GM21786 (cell line): ENCODE measurements at regions not wholly inside any gene's neighbourhood (a gene's known extent, or its start where the extent isn't known, plus 50 kb on each side); places are given as distances from the start of the nearest gene placed in this dataset.
A peak's percentile ranks its signal among the peaks of the same experiment; 100 is the strongest.

Experiments used
- ATAC-seq: cut with Tn5 transposase; IDR thresholded peaks from one replicate; pipeline ENCODE4 v1.9.1; 2021; ENCODE audit not compliant: unreplicated experiment

DNA sequence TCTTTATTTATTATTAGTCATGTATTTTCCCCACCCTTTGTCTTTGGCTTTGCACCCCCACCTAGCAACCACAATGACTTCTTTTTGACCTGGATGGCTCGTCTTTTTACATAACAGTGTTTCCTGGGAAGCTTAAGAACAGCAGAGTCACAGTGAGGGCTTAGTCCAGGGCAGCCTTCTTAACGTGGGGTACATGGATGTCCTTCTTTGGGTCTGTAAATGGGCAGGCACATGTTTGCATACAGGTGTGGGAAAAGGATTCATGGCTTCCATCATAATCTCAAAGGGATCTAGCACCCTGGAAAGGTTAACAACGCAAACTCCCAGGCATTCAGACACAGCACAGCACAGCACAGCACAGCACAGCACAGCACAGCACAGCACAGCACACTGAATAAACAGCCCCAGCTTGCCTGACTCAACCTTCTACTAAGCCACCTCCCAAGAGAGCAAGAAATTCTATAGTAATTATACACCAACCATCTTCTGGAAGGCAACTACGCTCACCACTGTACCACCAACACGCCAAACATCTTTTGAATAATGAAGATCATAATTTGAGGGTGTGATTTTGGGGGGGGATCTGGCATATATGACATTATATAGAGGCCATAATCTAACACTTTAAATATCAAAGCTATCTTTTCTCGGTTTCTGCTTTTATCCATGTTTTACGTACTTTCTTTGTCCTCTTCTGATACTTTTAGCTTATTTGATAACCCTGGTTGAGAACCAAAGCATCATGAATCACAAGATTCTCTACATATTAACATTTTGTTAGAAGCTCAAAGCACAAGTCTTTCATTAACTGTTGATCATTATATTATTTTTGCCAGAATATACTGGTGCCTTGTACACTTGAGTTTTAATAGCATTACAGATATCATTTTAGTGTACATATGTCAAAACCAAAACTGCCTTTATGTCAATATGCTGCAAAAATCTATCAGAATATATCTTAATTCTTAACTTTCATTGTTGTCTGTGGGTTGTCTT lies 177.2 kb upstream of the KLF14 start:
- ATAC-seq, result no peak

DNA sequence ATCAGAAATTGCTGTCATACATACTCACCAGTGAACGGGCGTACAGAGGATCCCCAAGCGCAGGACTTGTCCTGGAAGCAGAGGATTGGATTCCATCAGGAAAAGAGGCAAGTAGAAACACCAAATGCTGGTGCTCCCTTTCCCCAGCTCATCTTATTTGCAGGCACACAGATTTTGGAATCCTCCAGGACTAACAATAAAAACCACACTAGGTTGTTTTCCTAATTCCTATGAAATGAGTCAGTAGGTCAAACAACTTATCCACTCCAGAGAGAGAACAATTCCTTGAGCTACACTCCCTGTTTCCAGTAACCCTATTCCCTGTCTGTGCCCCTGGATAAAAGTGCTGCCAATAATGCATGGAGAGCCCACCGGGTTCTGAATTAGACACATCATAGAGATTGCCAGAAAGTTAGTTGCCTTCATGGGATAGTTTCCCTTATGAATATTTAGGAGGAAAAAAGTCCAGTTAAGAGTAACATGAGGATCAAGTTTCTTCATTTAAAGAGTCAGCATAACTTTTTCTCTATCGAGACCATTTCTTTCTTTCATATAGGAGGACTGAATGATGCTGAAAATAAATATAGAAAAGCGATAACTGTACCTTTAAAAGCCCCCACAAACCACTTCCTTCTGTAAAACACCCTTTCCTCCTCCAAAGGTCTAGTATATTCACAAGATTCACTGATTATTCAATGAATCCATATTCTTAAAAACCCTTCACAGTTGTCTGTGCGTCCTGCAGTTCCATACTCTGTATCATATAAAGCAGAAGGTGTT lies 178.3 kb upstream of the KLF14 start:
- ATAC-seq, result no peak

DNA sequence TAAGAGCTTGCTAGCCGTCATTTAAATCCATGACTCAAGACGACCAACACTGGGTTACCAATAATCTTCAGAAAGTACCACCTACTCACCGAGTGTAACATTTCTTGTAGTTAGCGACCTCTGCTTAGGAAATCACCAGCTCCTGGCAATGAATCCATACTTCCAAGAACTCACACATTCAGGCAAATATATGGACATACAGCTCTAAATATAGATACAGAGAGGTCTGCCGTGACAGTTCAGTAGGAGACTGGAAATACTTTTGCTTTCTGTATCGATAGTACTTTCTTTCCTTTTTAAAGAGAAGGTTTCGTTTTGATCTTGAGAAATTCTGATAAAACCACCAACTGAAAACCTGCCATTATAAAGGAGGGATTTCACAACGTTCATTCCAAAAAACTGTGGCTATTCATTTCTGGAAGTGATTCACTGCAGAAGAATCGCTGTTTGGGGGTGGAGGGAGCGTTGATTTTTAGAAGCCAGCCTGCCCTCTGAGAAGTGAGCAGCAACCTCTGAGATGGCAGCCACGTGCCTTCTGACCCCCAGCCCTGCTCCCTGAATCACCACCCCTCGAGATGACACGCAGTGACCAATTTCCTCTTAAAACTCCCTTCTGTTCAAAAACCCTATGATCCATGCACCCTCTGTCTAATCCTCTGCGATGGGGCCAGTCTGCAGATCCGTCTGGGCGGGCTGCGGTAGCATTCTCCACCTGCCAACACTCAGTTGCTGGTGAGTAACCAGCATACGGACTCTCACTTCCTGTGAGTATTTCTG lies 179.0 kb upstream of the KLF14 start:
- peak; percentile 91 for ATAC-seq

DNA sequence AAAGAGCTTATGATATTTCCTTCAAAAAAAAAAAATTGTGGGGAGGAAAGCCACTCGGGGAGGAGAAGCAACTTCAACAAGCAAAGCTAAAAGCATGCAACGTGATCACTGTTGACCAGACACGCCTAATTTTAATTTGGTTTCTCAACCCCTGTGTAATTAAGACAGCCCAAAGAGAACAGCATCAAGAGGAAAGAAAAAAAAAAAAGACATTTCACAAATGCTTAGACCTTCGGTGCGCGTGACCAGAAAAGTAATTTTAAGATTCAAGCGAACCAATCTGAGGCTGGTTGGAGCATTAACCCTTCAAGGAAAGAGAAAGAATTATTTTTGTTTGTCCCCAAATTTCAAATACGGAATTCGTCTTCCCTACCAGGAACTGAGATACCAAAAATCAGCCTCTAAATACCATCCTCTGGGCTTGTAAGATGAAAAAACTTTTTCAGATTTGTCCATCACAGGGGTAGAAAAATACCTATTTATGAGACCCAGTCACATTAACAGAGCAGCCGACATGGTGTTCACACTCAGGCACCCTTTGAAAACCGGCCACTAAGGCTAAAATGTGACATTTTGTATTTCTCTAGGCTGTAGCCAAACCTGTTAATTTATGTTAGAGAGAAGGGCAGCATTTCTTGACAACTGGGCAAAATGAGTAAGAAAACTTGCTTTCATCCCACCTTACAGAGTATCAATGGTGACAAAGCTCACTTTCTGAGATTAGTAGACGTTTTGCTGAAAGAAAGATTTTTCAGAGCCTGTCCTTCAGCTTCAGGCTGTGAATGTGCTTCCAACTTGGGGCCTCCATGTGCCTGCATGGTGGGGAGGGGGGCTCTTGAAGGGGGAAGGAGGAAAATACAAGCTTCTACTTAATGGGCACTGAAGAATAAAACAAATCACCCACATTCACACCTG lies 179.9 kb upstream of the KLF14 start:
- ATAC-seq, result no peak

DNA sequence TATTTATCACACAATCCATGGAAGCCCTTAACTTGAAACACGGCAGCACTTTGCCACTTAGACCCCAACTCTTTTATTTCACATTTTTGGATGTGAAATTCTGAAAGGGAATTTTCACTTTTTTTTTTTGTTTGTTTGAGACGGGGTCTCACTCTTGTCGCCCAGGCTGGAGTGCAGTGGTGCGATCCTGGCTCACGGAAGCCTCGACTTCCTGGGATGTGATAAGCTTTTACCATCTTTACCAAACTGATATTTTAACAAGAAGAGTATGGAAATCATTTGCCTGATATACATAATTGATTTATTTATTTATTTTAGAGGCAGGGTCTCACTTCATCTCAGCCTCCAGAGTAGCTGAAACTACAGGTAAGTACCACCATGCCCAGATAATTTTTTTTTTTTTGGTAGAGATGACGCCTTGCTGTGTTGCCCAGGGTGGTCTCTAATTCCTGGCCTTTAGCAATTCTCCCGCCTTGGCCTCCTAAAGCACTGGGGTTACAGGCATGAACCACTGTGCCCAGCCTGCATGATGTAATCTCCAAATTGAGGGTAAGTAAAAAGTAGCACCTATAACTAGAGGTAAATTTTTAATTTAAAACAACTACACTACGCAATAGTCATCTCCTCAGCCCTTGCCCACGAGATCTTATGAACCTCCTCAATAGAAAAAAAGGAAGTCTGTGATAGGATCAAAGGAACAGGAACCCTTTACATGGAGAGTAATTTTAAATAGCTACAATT lies 180.7 kb upstream of the KLF14 start:
- no peak for ATAC-seq

DNA sequence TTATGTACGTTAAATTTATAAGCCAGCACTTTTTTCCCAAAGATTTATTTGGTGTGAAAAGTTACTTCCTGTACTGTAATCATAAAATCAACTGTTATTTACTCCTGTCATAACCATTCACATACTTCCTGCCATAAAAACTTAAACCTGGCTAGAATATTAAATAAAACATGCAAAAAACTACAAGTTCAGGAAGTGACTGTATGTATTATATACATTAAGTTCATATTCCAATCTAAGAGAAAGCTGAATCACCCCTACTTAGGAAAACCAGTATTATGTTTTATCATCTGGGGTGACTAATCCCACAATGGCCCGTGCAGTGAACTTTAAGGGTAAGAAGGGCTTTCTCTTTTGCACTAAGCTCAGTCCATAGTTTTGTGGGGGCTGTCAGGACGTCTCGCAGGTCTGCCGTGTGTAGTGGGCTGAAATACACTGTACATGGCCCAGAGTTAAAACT lies 183.7 kb upstream of the KLF14 start:
- ATAC-seq, result no peak

DNA sequence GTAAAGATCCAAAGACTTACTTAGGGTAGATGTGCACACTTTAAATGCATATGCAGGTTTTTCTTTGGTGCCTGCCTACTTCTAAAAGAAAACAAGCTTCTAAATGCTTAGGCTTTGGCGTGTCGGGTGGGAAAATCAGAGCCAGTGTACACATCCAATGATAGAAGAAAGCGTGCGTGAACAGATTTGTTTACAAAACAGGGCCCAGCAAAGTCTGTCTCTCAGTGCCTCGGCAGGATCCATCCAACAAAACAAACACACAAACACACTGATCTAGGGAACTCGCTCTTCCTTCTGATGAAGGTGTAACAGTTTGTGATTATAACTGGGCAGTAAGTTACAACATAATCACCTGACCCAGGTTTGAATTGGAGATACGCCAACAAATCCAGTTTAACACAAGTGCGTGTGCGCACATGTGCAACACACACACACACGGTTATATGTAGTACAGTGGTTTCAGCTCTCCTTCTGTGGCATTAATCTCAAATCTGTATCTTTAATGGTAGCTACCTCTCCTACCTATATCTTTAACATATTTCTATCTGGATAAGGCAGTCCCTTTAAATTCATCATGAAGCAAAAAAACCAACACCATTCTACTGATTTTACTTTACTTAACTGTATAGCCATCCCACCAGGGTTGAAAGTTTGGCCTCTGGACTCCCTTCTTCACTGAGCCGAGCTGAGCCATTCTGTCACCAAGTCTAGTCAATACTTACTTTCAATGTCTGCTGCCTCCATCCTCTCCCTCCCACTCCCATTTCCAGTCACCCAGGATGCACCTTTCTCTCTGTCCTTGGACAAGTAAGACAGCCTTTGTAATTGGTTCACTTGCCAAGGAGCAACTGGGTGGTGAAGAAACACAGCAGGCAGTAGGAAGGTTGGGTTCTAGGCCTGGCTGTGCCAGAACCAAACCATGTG lies 184.4 kb upstream of the KLF14 start:
- ATAC-seq, result no peak

DNA sequence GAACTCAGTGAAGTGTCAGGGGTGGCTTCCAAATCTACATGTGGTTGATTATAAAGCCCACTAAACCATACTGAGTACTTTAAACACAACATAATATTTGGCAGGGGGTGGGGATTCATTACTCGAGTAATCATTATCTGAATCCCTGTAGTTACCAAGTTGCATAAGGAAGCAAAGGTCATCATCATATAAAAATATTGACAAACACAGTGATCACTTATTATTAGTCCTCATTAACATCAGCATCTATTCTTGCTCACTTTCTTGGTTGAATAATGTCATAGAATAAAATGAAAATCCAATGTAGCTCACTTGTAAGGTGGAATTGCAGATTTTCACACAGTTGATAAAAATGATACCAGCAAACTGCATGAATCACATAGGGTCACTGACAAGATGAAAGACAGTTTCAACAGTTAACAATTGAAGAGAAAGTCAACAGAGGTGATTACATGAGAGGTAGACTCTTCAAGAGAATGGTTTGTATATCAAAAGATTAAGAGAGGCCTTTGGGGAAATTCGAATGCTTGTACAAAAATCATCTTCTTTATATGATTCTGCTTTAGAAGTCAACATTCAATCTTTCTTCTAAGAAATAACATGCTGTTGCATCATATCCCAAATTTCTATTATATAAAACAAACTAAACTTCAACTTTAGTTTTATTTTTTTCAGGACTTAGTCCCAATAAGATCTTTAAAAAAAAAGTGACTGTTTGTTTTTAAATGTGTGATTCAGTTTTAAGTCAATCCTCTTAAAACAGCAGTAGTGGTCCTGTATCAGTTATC lies 185.5 kb upstream of the KLF14 start:
- no peak for ATAC-seq

DNA sequence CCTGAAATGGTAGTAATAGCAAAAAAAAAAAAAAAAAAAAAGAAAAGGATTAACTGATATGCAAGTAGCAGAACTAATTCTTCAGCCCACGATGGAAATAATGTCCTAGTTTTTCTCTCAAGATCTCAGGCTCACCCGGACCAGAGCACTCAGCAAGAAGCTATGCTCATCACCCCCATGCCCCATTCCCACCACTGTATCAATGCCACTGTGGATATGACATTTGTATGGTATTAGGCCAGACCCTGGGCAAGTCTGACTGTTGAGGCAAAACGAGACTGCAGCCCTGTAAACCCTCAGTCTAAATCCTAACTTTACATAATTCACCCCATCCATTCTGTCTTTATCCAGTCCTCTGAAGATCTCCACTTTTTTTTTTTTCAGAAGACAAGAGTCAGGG lies 186.1 kb upstream of the KLF14 start:
- ATAC-seq, result no peak

DNA sequence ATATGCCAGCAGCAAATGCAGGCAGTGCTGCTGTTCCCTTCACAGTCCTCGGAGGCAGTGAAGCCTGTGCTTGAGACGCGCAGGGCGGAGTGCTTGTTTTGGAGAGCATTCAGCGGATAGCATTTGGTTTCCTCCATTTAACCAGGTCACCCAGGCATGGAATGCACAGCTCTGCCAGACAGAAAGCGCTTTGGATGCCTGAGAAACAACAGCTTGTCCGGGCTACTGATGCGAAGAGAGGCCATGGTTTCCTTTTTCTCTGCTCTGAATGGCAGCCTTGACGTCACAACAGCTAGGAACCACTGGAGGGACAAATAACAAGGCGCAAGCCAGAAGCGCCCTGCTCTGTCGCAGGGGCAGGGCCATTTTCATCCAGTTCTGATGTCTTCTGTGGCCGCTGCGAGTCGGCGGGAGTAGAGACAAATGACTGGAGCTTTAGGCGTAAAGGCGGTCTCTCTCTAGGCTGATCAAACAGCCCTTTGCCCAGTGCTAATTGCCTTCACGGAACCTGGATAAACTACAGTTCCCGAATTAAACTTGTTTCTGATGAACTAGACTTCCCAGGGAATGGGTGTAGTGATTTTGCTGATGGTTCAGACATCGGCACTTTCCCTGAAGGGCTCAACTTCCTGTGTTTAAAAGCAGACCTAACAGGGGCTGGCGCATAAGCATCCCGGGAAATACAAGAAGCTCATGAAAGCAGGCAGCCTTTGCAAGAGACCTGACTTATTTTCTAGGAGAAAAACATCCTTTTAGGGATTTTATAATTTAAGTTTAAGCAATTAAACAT lies 187.6 kb upstream of the KLF14 start:
- ATAC-seq, result no peak

DNA sequence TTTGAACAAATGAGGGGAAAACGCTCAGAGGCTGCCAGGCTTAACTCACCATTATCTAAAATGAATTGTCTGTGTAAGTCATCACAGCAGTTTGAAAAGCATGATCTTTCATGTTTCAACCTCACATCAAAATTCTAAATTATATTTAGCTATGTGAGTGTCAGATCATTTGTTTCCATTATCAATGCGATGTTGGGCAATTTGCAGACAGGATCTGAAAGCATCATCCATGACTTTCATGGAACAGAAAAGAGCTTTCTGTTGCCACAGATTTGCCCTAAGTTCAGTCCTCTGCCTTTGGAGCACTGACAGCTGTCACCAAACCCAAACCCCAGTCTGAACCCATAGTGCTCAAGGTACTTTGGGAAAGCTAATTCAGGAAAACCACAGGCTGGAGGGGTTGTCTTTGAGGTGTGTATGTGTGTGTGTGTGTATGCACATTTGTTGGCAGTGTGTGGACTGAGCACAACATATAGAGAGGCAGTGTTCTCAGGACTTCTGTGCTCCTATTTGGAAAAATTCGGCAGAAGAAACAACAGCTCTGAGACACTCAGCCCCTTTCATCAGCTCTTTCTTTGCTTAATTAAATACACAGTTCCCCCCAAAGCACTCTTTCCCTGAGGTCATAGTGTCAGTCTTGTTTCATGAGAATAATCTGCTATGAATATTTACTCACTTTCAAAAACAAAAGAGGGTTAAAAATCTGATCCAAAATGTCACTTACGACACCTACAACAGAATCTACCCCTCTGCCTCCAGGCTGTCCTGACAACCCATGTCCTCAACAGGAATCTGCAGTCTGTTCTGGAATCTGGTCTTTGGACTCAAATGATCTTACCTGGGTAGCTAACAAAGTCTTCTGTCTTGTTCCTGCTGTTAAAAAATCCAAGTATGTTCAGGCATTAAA lies 188.5 kb upstream of the KLF14 start:
- ATAC-seq, result no peak

DNA sequence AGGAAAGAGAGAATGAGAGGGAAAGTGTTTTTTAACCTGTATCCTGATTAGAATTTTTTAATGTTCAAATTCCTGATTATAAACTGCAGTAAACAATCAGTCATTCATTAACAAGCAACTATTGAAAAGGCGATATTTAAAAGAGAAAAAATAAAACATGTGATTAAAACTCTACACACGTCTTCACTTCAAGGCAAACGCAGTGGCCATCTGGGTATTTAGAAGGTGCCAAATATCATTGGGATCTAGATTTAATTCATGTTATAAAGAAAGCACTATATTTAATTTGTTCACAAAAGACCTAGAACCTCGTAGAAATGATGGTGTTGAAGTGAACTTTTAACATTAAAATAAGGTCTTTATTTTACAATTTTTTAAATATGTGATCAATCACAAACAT lies 189.4 kb upstream of the KLF14 start:
- ATAC-seq, result no peak

DNA sequence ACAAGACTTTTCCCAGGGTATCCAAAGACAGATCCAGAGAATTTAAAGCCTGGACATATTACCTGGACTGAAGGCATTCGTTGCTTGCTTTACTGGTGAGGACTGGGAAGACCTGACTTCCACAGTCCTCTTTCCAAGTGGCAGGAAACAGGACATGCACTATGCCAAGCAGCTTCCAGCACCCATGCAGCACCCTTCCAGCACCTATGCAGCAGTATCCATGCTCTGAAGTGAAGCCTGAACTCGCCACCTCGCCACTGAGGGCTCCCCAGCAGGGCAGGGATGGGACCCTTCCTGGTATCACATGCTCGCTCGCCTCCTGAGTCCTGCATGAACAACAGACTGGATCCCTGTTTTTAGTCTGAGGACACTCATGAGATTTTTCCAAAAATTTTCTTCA lies 189.9 kb upstream of the KLF14 start:
- ATAC-seq, result no peak

DNA sequence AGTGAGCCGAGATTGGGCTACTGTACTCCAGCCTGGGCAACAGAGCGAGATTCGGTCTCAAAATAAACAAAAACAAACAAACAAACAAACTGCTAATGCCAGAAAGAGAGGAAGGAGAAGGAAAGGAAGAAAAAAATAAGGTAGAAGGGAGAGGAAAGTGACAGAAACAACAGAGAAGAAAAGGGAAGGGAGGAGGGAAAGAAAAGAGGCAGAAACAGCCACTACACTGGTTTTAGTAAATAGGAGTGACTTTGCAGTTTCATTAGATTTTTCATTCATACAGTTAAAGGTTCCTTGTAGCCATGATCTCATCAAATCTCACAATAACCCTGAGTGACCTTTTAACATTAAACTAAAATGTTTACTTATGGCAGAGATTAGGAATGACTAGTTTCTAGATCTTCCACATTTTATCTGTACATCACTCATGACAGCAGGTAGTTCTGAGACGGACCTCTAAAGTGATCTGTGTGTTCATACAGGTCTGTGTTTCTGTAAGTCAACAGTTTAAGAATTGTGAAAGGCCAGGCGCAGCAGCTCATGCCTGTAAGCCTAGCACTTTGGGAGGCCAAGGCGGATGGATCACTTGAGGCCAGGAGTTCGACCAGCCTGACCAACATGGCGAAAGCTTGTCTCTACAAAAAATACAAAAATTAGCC lies 191.3 kb upstream of the KLF14 start:
- ATAC-seq, result no peak

DNA sequence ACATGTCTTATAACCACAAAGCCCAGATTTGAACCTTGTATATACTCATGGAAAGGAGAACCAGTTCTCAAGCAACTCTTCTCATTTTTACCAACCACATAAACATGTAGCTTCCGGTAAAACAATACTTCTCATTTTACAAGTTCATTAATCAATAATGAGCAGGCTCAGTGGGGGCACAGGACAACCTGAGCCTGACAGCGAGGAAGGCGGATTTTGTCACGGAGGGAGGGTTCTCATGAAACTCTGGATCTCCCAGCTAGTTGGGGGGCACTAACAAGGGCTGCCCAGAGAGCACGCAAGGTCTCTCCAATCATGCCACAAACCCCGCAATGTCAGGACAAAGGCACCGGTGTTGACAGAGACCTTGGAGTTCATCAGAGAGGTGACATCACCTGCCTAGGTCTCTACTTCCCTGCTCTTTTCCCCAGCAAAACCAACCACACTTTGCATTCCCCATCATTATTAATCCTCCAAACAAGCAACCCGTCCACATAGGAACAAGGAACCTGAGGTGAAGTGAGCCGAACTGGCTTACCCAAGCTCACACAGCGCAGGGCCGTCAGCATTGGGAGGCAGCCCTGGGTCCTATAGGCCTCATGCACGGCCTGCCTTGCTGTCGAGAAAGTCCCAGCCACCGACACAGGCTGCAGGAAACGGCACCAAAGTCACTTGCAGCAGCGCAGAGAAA lies 192.1 kb upstream of the KLF14 start:
- ATAC-seq, result peak; percentile 54
